ENCODE measurements at regions not wholly inside any gene's neighbourhood (a gene's known extent, or its start where the extent isn't known, plus 50 kb on each side); places are given as distances from the start of the nearest gene placed in this dataset.

GRCh38 chr5:3110371-3110770 is 358.9 kb upstream of the IRX2 start:
- FAIRE-seq (no peak), DNase-seq (ENCODE audit: low read depth) (no peak)
- H3K4me3 ChIP-seq (ENCODE audit: low read depth, low read length): no peak overlapping the region
- no peaks in the 10 kb centered on the region for H3K27me3 ChIP-seq (ENCODE audit: control insufficient read depth, insufficient read depth, low read length)
- no peaks in the 10 kb centered on the region for H3K36me3 ChIP-seq (ENCODE audit: control insufficient read depth, insufficient read depth, low read length)
- TF ChIP-seq CTCF (IDR thresholded peaks at IDR 0.05; ENCODE audit: insufficient read depth, low read length, severe bottlenecking): no peak

- DNase-seq (ENCODE audit: low read depth) (no peak), FAIRE-seq (no peak)
- Histone ChIP-seq H3K36me3 (ENCODE audit: control insufficient read depth, insufficient read depth, low read length) (no peaks in the 10 kb centered on the region), H3K27me3 (ENCODE audit: control insufficient read depth, insufficient read depth, low read length) (no peaks in the 10 kb centered on the region), H3K4me3 (ENCODE audit: low read depth, low read length) (no peak overlapping the region)
- no peak for TF ChIP-seq CTCF (IDR thresholded peaks at IDR 0.05; ENCODE audit: insufficient read depth, low read length, severe bottlenecking)
Measured at GRCh38 chr5:3107156-3107611, 355.7 kb upstream of the IRX2 start.

GRCh38 chr5:3105581-3105980 is 354.1 kb upstream of the IRX2 start:
- no peak overlapping the region for H3K4me3 ChIP-seq (ENCODE audit: low read depth, low read length)
- FAIRE-seq: no peak
- TF ChIP-seq CTCF (IDR thresholded peaks at IDR 0.05; ENCODE audit: insufficient read depth, low read length, severe bottlenecking): no peak
- H3K27me3 ChIP-seq (ENCODE audit: control insufficient read depth, insufficient read depth, low read length): no peaks in the 10 kb centered on the region
- DNase-seq (ENCODE audit: low read depth): no peak
- no peaks in the 10 kb centered on the region for H3K36me3 ChIP-seq (ENCODE audit: control insufficient read depth, insufficient read depth, low read length)

- Histone ChIP-seq H3K4me3 (ENCODE audit: low read depth, low read length) (no peak overlapping the region), H3K27me3 (ENCODE audit: control insufficient read depth, insufficient read depth, low read length) (no peaks in the 10 kb centered on the region), H3K36me3 (ENCODE audit: control insufficient read depth, insufficient read depth, low read length) (no peaks in the 10 kb centered on the region)
- TF ChIP-seq CTCF (IDR thresholded peaks at IDR 0.05; ENCODE audit: insufficient read depth, low read length, severe bottlenecking): no peak
- no peak for DNase-seq (ENCODE audit: low read depth)
- no peak for FAIRE-seq
Measured at GRCh38 chr5:3105172-3105571, 353.7 kb upstream of the IRX2 start.

- FAIRE-seq (no peak), DNase-seq (ENCODE audit: low read depth) (no peak)
- H3K4me3 ChIP-seq (ENCODE audit: low read depth, low read length): no peak overlapping the region
- H3K36me3 ChIP-seq (ENCODE audit: control insufficient read depth, insufficient read depth, low read length): no peaks in the 10 kb centered on the region
- no peak for TF ChIP-seq CTCF (IDR thresholded peaks at IDR 0.05; ENCODE audit: insufficient read depth, low read length, severe bottlenecking)
- no peaks in the 10 kb centered on the region for H3K27me3 ChIP-seq (ENCODE audit: control insufficient read depth, insufficient read depth, low read length)
Measured at GRCh38 chr5:3104429-3105060, 353.1 kb upstream of the IRX2 start.

- Histone ChIP-seq H3K27me3 (ENCODE audit: control insufficient read depth, insufficient read depth, low read length) (no peaks in the 10 kb centered on the region), H3K4me3 (ENCODE audit: low read depth, low read length) (no peak overlapping the region), H3K36me3 (ENCODE audit: control insufficient read depth, insufficient read depth, low read length) (no peaks in the 10 kb centered on the region)
- no peak for DNase-seq (ENCODE audit: low read depth)
- FAIRE-seq: no peak
- no peak for TF ChIP-seq CTCF (IDR thresholded peaks at IDR 0.05; ENCODE audit: insufficient read depth, low read length, severe bottlenecking)
Measured at GRCh38 chr5:3103262-3103811, 351.9 kb upstream of the IRX2 start.
